ENCODE measurements at regions not wholly inside any gene's neighbourhood (a gene's known extent, or its start where the extent isn't known, plus 50 kb on each side); places are given as distances from the start of the nearest gene placed in this dataset.

- Histone ChIP-seq H3K4me3 (no peak overlapping the region), H3K4me2 (no peak overlapping the region), H3K4me1 (peaks cover 10% of the 10 kb centered on the region), H3K27ac (no peak overlapping the region), H3K9me3 (no peaks in the 10 kb centered on the region)
- TF ChIP-seq HOXB13 (CRISPR knock-in tag; IDR thresholded peaks at IDR 0.05; ENCODE audit: low read depth) (no peak), ZSCAN20 (CRISPR knock-in tag; IDR thresholded peaks at IDR 0.05) (no peak), PHF8 (IDR thresholded peaks at IDR 0.05; ENCODE audit: borderline replicate concordance, low read depth) (no peak), JUNB (IDR thresholded peaks at IDR 0.05) (no peak), CEBPB (IDR thresholded peaks at IDR 0.05) (no peak), BCL3 (IDR thresholded peaks at IDR 0.05) (no peak)
- FAIRE-seq (no peak), DNase-seq (ENCODE audit: low read depth in 1 of 2, low spot score in 1 of 2) (no peak), ATAC-seq (no peak)
- ChIA-PET POLR2A (no interaction called here), CTCF (no interaction called here)
- WGBS (ENCODE audit: missing lambda C conversion rate), result 68% methylated on average over 7 of the region's 7 CpGs
Observed at GRCh38 chr6:148272597-148272996, 70.0 kb upstream of the SASH1 start.

- Histone ChIP-seq H3K4me2 (no peak overlapping the region), H3K27ac (no peak overlapping the region), H3K4me1 (no peaks in the 10 kb centered on the region), H3K9me3 (no peaks in the 10 kb centered on the region), H3K4me3 (no peak overlapping the region)
- DNase-seq (ENCODE audit: low read depth in 1 of 2, low spot score in 1 of 2) (no peak), FAIRE-seq (no peak), ATAC-seq (peak in 1 of 2 experiments; percentile 31; a peak in 1 of 6 replicates)
- 73% methylated on average over 5 of the region's 5 CpGs for WGBS (ENCODE audit: missing lambda C conversion rate)
- ChIA-PET POLR2A (no interaction called here), CTCF (no interaction called here)
- TF ChIP-seq CEBPB (IDR thresholded peaks at IDR 0.05) (no peak), MAFK (IDR thresholded peaks at IDR 0.05; ENCODE audit: partially characterized antibody) (peak; percentile 53), EHMT2 (IDR thresholded peaks at IDR 0.05; ENCODE audit: low read depth) (no peak)
Observed at GRCh38 chr6:148273962-148274752, 68.5 kb upstream of the SASH1 start.

GRCh38 chr6:148274809-148275208 lies 67.8 kb upstream of the SASH1 start:
- H3K9me3 ChIP-seq, result no peaks in the 10 kb centered on the region
- H3K4me2 ChIP-seq, result no peak overlapping the region
- FAIRE-seq, result no peak
- POLR2A ChIA-PET, result no interaction called here
- no peaks in the 10 kb centered on the region for H3K4me1 ChIP-seq
- DNase-seq (ENCODE audit: low read depth in 1 of 2, low spot score in 1 of 2), result no peak
- CTCF ChIA-PET, result interaction anchor here (1.0 kb wide), 1 partner anchor 98 kb away, joined by 3 read pairs; no protein-coding TSS in a partner anchor
- WGBS (ENCODE audit: missing lambda C conversion rate), result 53% methylated on average over 2 of the region's 2 CpGs
- no peak overlapping the region for H3K27ac ChIP-seq
- H3K4me3 ChIP-seq, result no peak overlapping the region
- TF ChIP-seq TP53 (CRISPR knock-in tag; IDR thresholded peaks at IDR 0.05) (no peak), NFE2L2 (conservative IDR thresholded peaks at IDR 0.05; ENCODE audit: low read length) (no peak), NPAS2 (CRISPR knock-in tag; IDR thresholded peaks at IDR 0.05; ENCODE audit: borderline replicate concordance) (no peak), RNF2 (IDR thresholded peaks at IDR 0.05; ENCODE audit: borderline replicate concordance, low read depth) (no peak), USF2 (IDR thresholded peaks at IDR 0.05) (no peak), HOXB5 (CRISPR knock-in tag; IDR thresholded peaks at IDR 0.05) (no peak), EHF (CRISPR knock-in tag; IDR thresholded peaks at IDR 0.05) (no peak), CHD4 (IDR thresholded peaks at IDR 0.05; ENCODE audit: borderline replicate concordance) (no peak), PBX3 (IDR thresholded peaks at IDR 0.05) (no peak), ATOH8 (CRISPR knock-in tag; IDR thresholded peaks at IDR 0.05; ENCODE audit: low read depth) (no peak), ELK1 (IDR thresholded peaks at IDR 0.05; ENCODE audit: low read depth, low read length) (no peak)
- ATAC-seq, result no peak
